NCI-H524 (cell line): ENCODE measurements at regions not wholly inside any gene's neighbourhood (a gene's known extent, or its start where the extent isn't known, plus 50 kb on each side); places are given as distances from the start of the nearest gene placed in this dataset.
A peak's percentile ranks its signal among the peaks of the same experiment; 100 is the strongest.

Source experiments
- DNase-seq, 2 experiments: peaks; one replicate each; lab custom pipeline; 2025; lab: John Stamatoyannopoulos, UW

- DNase-seq, result no peak
Observed at GRCh38 chr1:91151702-91152101, 129.9 kb upstream of the ZNF644 start.

GRCh38 chr1:91148641-91149069 is 126.8 kb upstream of the ZNF644 start:
- DNase-seq, result no peak

- DNase-seq, result no peak
Observed at GRCh38 chr1:91141858-91142257, 120.0 kb upstream of the ZNF644 start.

- DNase-seq, result no peak
Observed at GRCh38 chr1:91138959-91139358, 117.1 kb upstream of the ZNF644 start.

GRCh38 chr1:91137173-91137852 is 115.5 kb upstream of the ZNF644 start:
- DNase-seq, result no peak

- DNase-seq, result no peak
Observed at GRCh38 chr1:91135799-91136198, 114.0 kb upstream of the ZNF644 start.

GRCh38 chr1:91133248-91133647 is 111.4 kb upstream of the ZNF644 start:
- no peak for DNase-seq

- no peak for DNase-seq
Observed at GRCh38 chr1:91130256-91130985, 108.6 kb upstream of the ZNF644 start.

- no peak for DNase-seq
Observed at GRCh38 chr1:91129458-91129857, 107.6 kb upstream of the ZNF644 start.

- peak in 1 of 2 experiments; percentile 11 for DNase-seq
Observed at GRCh38 chr1:91129017-91129416, 107.2 kb upstream of the ZNF644 start.

- no peak for DNase-seq
Observed at GRCh38 chr1:91124989-91125417, 103.2 kb upstream of the ZNF644 start.

- no peak for DNase-seq
Observed at GRCh38 chr1:91124290-91124985, 102.6 kb upstream of the ZNF644 start.

- no peak for DNase-seq
Observed at GRCh38 chr1:91123773-91124172, 101.9 kb upstream of the ZNF644 start.

- no peak for DNase-seq
Observed at GRCh38 chr1:91123319-91123718, 101.5 kb upstream of the ZNF644 start.

GRCh38 chr1:91122106-91122717 is 100.4 kb upstream of the ZNF644 start:
- no peak for DNase-seq

GRCh38 chr1:91121366-91121765 is 99.5 kb upstream of the ZNF644 start:
- DNase-seq, result no peak

- no peak for DNase-seq
Observed at GRCh38 chr1:91120936-91121335, 99.1 kb upstream of the ZNF644 start.

GRCh38 chr1:91120421-91120820 is 98.6 kb upstream of the ZNF644 start:
- no peak for DNase-seq

- peak in 1 of 2 experiments; percentile 44 for DNase-seq
Observed at GRCh38 chr1:91104712-91105111, 82.9 kb upstream of the ZNF644 start.

- no peak for DNase-seq
Observed at GRCh38 chr1:91101328-91101727, 79.5 kb upstream of the ZNF644 start.

- DNase-seq, result no peak
Observed at GRCh38 chr1:91099746-91100621, 78.1 kb upstream of the ZNF644 start.
